ENCODE measurements at regions not wholly inside any gene's neighbourhood (a gene's known extent, or its start where the extent isn't known, plus 50 kb on each side); places are given as distances from the start of the nearest gene placed in this dataset.

GRCh38 chr7:124426621-124427020 lies 339.0 kb downstream of the GPR37 start:
- DNase-seq, result no peak
- no peaks in the 10 kb centered on the region; a peak in 1 of 4 replicates for H3K4me1 ChIP-seq (ENCODE audit: control insufficient read depth in 1 of 2, insufficient read depth in 2 of 2, low read depth in 1 of 2, low read length in 1 of 2)
- no peak overlapping the region for H3K9ac ChIP-seq
- no peaks in the 10 kb centered on the region for H3F3A ChIP-seq (replicated peaks; ENCODE audit: insufficient read depth)
- H3K9me3 ChIP-seq, result no peaks in the 10 kb centered on the region
- no peak overlapping the region for H3K4me2 ChIP-seq
- ChIA-PET CTCF (interaction anchor here (1.2 to 1.5 kb wide), 2 partner anchors 10 to 272 kb away, joined by 3 to 4 read pairs; no protein-coding TSS in a partner anchor), POLR2A (no interaction called here)
- H4K20me1 ChIP-seq (ENCODE audit: insufficient read depth), result no peaks in the 10 kb centered on the region
- no peaks in the 10 kb centered on the region for H3K79me2 ChIP-seq (ENCODE audit: insufficient read depth)
- no peak overlapping the region for H2AFZ ChIP-seq (ENCODE audit: low read depth)
- no peak overlapping the region for H3K27ac ChIP-seq (ENCODE audit: low read depth in 2 of 2, low read length in 1 of 2)
- no peak overlapping the region for H3K4me3 ChIP-seq (ENCODE audit: low read depth in 2 of 2, low read length in 1 of 2)
- H3K36me3 ChIP-seq (replicated peaks in 1 of 2; ENCODE audit: control insufficient read depth in 1 of 2, insufficient read depth in 2 of 2, low read length in 1 of 2), result no peaks in the 10 kb centered on the region
- H3K9me2 ChIP-seq, result no peaks in the 10 kb centered on the region
- H3K27me3 ChIP-seq (ENCODE audit: insufficient read depth), result no peaks in the 10 kb centered on the region
- TF ChIP-seq RCOR1 (IDR thresholded peaks at IDR 0.05; ENCODE audit: low read length) (no peak), SIN3A (IDR thresholded peaks at IDR 0.05; ENCODE audit: borderline replicate concordance, low read depth, low read length) (no peak), TEAD4 (IDR thresholded peaks at IDR 0.05; ENCODE audit: borderline replicate concordance, insufficient read depth) (no peak), POLR2AphosphoS5 (IDR thresholded peaks at IDR 0.05; ENCODE audit: low read depth, low read length) (no peak), EZH2phosphoT487 (IDR thresholded peaks at IDR 0.05; ENCODE audit: borderline replicate concordance, low read depth) (no peak), MEF2A (IDR thresholded peaks at IDR 0.05; ENCODE audit: borderline replicate concordance, low read depth) (no peak), RXRA (IDR thresholded peaks at IDR 0.05; ENCODE audit: borderline replicate concordance, low read depth) (no peak), ELF1 (IDR thresholded peaks at IDR 0.05) (no peak), YY1 (IDR thresholded peaks at IDR 0.05; ENCODE audit: low read depth) (no peak), CTCF (IDR thresholded peaks at IDR 0.05) (no peak)

GRCh38 chr7:124423863-124424262 lies 341.7 kb downstream of the GPR37 start:
- H3K36me3 ChIP-seq (replicated peaks in 1 of 2; ENCODE audit: control insufficient read depth in 1 of 2, insufficient read depth in 2 of 2, low read length in 1 of 2), result no peaks in the 10 kb centered on the region
- no peak overlapping the region for H3K9ac ChIP-seq
- no peak overlapping the region for H2AFZ ChIP-seq (ENCODE audit: low read depth)
- 27% methylated on average over 3 of the region's 3 CpGs for WGBS (ENCODE audit: low lambda C conversion rate)
- TF ChIP-seq ZBTB33 (IDR thresholded peaks at IDR 0.05; ENCODE audit: borderline replicate concordance, low read depth) (no peak), NFIC (IDR thresholded peaks at IDR 0.05; ENCODE audit: borderline replicate concordance) (no peak), NRF1 (IDR thresholded peaks at IDR 0.05; ENCODE audit: low read depth, low read length) (no peak), MAX (IDR thresholded peaks at IDR 0.05; ENCODE audit: low read depth) (no peak), TAF1 (IDR thresholded peaks at IDR 0.05; ENCODE audit: borderline replicate concordance, low read depth, low read length) (no peak), TCF12 (IDR thresholded peaks at IDR 0.05) (no peak), CHD2 (IDR thresholded peaks at IDR 0.05; ENCODE audit: low read length, partially characterized antibody) (no peak), GABPA (IDR thresholded peaks at IDR 0.05; ENCODE audit: low read depth) (no peak), FOXJ3 (CRISPR knock-in tag; IDR thresholded peaks at IDR 0.05) (no peak), FOXM1 (IDR thresholded peaks at IDR 0.05; ENCODE audit: low read depth) (no peak), YY1 (IDR thresholded peaks at IDR 0.05; ENCODE audit: low read depth) (no peak), RAD21 (IDR thresholded peaks at IDR 0.05; ENCODE audit: low read length) (no peak), RFX5 (IDR thresholded peaks at IDR 0.05; ENCODE audit: low read length) (no peak), USF2 (IDR thresholded peaks at IDR 0.05; ENCODE audit: borderline replicate concordance, low read depth, low read length) (no peak), PBX3 (IDR thresholded peaks at IDR 0.05) (no peak)
- H3K9me2 ChIP-seq, result no peaks in the 10 kb centered on the region
- no peaks in the 10 kb centered on the region for H4K20me1 ChIP-seq (ENCODE audit: insufficient read depth)
- no peaks in the 10 kb centered on the region for H3F3A ChIP-seq (replicated peaks; ENCODE audit: insufficient read depth)
- no peaks in the 10 kb centered on the region for H3K9me3 ChIP-seq
- no peaks in the 10 kb centered on the region for H3K79me2 ChIP-seq (ENCODE audit: insufficient read depth)
- no peak overlapping the region for H3K4me2 ChIP-seq
- no peak overlapping the region for H3K27ac ChIP-seq (ENCODE audit: low read depth in 2 of 2, low read length in 1 of 2)
- DNase-seq, result no peak
- POLR2A ChIA-PET, result no interaction called here
- CTCF ChIA-PET, result interaction anchor here (0.5 to 0.6 kb wide), 2 partner anchors 33 to 69 kb away, joined by 3 to 4 read pairs; no protein-coding TSS in a partner anchor
- H3K4me3 ChIP-seq (ENCODE audit: low read depth in 2 of 2, low read length in 1 of 2), result no peak overlapping the region
- peaks cover 0 to 7% of the 10 kb centered on the region in 2 experiments; a peak in 2 of 4 replicates for H3K4me1 ChIP-seq (ENCODE audit: control insufficient read depth in 1 of 2, insufficient read depth in 2 of 2, low read depth in 1 of 2, low read length in 1 of 2)
- H3K27me3 ChIP-seq (ENCODE audit: insufficient read depth), result no peaks in the 10 kb centered on the region

Data from SK-N-SH (cell line).